ENCODE measurements at regions not wholly inside any gene's neighbourhood (a gene's known extent, or its start where the extent isn't known, plus 50 kb on each side); places are given as distances from the start of the nearest gene placed in this dataset.

DNA sequence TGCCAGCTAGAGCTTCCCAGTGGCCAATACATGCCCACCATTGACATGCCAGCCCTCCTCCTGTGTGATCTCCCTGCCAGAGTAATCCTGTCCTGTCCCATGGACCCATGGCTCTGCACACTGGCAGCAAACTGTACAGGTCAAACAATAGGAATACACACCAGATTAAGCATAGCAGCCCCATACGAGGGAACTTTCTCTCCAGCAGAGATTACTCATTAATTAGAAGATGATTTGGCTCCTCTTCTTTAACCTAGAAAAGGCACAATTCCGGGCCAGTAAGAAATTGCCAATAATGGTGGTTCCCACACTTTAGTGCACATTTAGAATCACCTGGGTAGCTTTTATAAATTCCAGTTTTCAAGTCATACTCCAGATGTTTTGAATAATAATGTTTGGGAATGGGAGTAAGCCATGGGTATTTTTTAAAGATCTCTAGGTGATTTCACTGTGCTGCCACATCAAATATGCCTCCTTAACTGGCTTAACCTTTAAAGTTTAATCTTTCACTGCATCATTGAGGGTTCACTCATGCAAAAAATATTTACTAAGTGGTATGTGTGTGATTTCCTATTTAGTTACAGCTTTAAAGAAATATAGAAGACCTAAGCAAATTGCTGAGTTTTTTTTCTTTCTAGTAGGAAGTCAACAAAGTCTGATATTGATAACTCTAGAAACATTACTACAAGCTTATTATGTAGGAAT, 277.6 kb upstream of the NWD2 start:
- no peak overlapping the region for H3K27ac Mint-ChIP-seq
- no peaks in the 10 kb centered on the region for H3K27me3 Mint-ChIP-seq (ENCODE audit: low read depth, poor library complexity)
- no peaks in the 10 kb centered on the region for H3K9me3 Mint-ChIP-seq
- no peak overlapping the region for H3K4me3 Mint-ChIP-seq
- TF ChIP-seq CTCF (IDR thresholded peaks at IDR 0.05), result no peak
- H3K4me1 Mint-ChIP-seq, result no peaks in the 10 kb centered on the region
- H3K36me3 Mint-ChIP-seq (ENCODE audit: low read depth), result no peaks in the 10 kb centered on the region
- no peak for DNase-seq

DNA sequence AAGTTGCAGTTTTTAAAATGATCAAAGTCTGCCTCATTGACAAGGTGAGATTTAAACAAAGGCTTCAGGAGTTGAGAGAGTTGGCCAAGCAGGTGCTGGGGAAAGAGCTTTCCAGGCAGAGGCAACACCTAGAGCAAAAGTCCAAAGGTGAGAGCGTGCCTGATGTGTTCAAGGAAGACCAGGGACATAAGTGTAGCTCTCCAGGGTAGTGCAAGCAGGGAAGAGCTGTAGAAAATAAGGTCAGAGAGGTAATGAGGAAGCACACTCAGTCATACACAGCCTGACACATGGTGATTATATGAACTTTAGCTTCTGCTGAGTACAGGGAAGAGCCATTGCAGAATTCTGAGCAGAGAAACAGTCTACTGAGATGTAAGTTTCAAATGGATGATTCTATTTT, 265.0 kb upstream of the NWD2 start:
- Mint-ChIP-seq H3K4me1 (no peaks in the 10 kb centered on the region), H3K9me3 (no peaks in the 10 kb centered on the region), H3K27ac (peak overlapping the region; percentile 10), H3K4me3 (no peak overlapping the region), H3K27me3 (ENCODE audit: low read depth, poor library complexity) (peaks cover 6% of the 10 kb centered on the region), H3K36me3 (ENCODE audit: low read depth) (no peaks in the 10 kb centered on the region)
- DNase-seq, result no peak
- TF ChIP-seq CTCF (IDR thresholded peaks at IDR 0.05), result no peak

DNA sequence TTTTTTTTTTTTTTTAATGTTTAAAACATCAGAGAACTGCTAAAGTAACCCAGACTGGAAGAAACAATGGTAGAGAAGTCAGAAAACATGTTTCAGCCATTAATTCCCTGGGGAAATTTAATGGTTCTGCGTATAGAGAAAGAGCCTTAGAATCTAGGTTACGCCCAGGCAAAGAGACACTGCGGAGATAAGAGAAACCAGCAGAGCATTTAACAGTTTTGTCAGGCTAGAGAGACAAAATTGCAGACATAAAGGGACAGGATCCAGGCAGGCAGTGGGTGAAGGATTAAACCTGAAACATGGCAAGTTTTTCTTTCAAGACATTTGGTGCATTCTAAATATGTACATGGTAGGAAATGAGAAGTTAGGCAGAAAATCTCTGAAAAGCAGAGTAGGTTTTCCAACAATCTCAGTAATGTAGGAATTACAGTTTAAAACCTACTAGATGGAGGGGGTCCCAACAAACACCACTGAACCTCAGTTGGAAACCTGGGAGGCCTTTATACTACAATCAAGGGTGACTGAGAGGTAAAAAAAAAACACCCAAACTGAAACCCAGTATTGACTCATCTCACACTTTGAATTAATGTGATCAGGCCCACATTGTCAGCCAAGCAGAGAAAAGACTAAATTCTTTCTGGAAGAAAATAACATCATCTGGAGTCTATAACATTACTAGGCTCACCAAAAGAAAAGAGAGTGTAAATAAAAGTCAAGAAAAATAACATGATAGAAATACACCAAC, 254.2 kb upstream of the NWD2 start:
- no peaks in the 10 kb centered on the region for H3K4me1 Mint-ChIP-seq
- no peak for DNase-seq
- H3K4me3 Mint-ChIP-seq, result no peak overlapping the region
- no peak overlapping the region for H3K27ac Mint-ChIP-seq
- peaks cover 4% of the 10 kb centered on the region for H3K27me3 Mint-ChIP-seq (ENCODE audit: low read depth, poor library complexity)
- TF ChIP-seq CTCF (IDR thresholded peaks at IDR 0.05), result no peak
- H3K36me3 Mint-ChIP-seq (ENCODE audit: low read depth), result no peaks in the 10 kb centered on the region
- no peaks in the 10 kb centered on the region for H3K9me3 Mint-ChIP-seq

GRCh38 chr4:36997727-36998126, 246.8 kb upstream of the NWD2 start:
- H3K9me3 Mint-ChIP-seq, result no peaks in the 10 kb centered on the region
- H3K4me3 Mint-ChIP-seq, result no peak overlapping the region
- no peaks in the 10 kb centered on the region for H3K36me3 Mint-ChIP-seq (ENCODE audit: low read depth)
- no peak overlapping the region for H3K27ac Mint-ChIP-seq
- no peak for TF ChIP-seq CTCF (IDR thresholded peaks at IDR 0.05)
- H3K27me3 Mint-ChIP-seq (ENCODE audit: low read depth, poor library complexity), result no peaks in the 10 kb centered on the region
- DNase-seq, result no peak
- H3K4me1 Mint-ChIP-seq, result no peaks in the 10 kb centered on the region

DNA sequence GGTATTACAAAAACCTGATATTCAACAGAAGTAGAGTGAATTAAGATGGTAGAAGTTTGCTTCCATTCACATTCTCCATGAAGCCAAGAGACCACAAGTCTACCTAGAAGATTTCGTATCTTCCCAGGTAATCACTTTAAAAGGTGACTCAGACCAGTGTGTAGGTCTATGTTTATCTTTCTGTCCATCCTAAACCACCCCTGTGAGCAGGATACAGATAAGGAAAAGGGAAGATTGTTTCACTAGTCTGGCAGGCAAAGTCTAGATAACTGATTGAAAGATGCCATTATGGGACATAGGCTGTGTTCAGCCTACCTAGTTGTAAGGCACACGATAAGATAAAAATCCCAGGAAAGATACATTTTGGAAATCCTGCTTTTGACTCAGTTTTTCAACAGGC, 244.3 kb upstream of the NWD2 start:
- TF ChIP-seq CTCF (IDR thresholded peaks at IDR 0.05), result no peak
- no peak for DNase-seq
- Mint-ChIP-seq H3K4me1 (no peaks in the 10 kb centered on the region), H3K27me3 (ENCODE audit: low read depth, poor library complexity) (peaks cover 4% of the 10 kb centered on the region), H3K9me3 (peaks cover 15% of the 10 kb centered on the region), H3K27ac (no peak overlapping the region), H3K36me3 (ENCODE audit: low read depth) (no peaks in the 10 kb centered on the region), H3K4me3 (no peak overlapping the region)
